ENCODE measurements at regions not wholly inside any gene's neighbourhood (a gene's known extent, or its start where the extent isn't known, plus 50 kb on each side); places are given as distances from the start of the nearest gene placed in this dataset.

DNA sequence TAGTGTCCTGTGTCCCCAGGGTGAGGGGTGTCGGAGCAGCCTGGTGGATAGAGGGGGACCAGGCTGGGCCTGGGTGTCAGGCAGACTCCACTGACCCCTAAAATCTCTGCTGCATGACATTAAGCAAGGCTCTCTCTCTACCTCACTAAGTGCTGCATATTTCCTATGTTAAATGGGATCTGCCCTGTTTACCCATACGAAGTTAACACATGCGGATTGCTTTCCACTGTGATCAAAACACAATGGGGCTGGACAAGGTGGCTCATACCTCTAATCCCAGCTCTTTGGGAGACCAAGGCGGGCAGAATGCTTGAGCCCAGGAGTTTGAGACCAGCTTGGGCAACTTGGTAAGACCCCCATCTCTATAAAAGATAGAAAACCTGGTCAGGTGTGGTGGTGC lies 426.2 kb downstream of the MIAT start:
- Histone ChIP-seq H3K4me1 (ENCODE audit: insufficient read depth, low read length, poor library complexity, severe bottlenecking) (no peaks in the 10 kb centered on the region), H3K27ac (ENCODE audit: low read depth, low read length, poor library complexity, severe bottlenecking) (no peak overlapping the region), H3K9me3 (ENCODE audit: low read depth, low read length, poor library complexity, severe bottlenecking) (no peaks in the 10 kb centered on the region), H3K36me3 (ENCODE audit: insufficient read depth, low read length, poor library complexity, severe bottlenecking) (no peaks in the 10 kb centered on the region), H3K4me3 (ENCODE audit: low read depth, low read length, poor library complexity, severe bottlenecking) (no peak overlapping the region), H3K27me3 (replicated peaks; ENCODE audit: insufficient read depth, low read depth, low read length, poor library complexity) (no peaks in the 10 kb centered on the region)
- no peak for DNase-seq (ENCODE audit: low spot score)
- no peak for TF ChIP-seq CTCF (conservative IDR thresholded peaks at IDR 0.05; ENCODE audit: low read depth, low read length)
- TF ChIP-seq EZH2 (IDR thresholded peaks at IDR 0.05; ENCODE audit: borderline replicate concordance, low read depth, low read length, poor library complexity, severe bottlenecking), result no peak
- CTCF ChIA-PET, result no interaction called here
- BruUV-seq (replicated peaks), result no TSS peak
- intact Hi-C loops (cut with micrococcal nuclease; ENCODE audit: unreplicated experiment), result no loop called here
- POLR2A ChIA-PET (ENCODE audit: low non-redundant PET), result no interaction called here

- no peak for TF ChIP-seq EZH2 (IDR thresholded peaks at IDR 0.05; ENCODE audit: borderline replicate concordance, low read depth, low read length, poor library complexity, severe bottlenecking)
- no peak for TF ChIP-seq CTCF (conservative IDR thresholded peaks at IDR 0.05; ENCODE audit: low read depth, low read length)
Measured at GRCh38 chr22:27084130-27084529, 426.7 kb downstream of the MIAT start.

GRCh38 chr22:27086080-27087044 lies 429.0 kb downstream of the MIAT start:
- ChIA-PET CTCF (no interaction called here), POLR2A (ENCODE audit: low non-redundant PET) (no interaction called here)
- no peak overlapping the region for H3K27ac ChIP-seq (ENCODE audit: low read depth, low read length, poor library complexity, severe bottlenecking)
- no peaks in the 10 kb centered on the region for H3K27me3 ChIP-seq (replicated peaks; ENCODE audit: insufficient read depth, low read depth, low read length, poor library complexity)
- TF ChIP-seq CTCF (conservative IDR thresholded peaks at IDR 0.05; ENCODE audit: low read depth, low read length) (no peak), EZH2 (IDR thresholded peaks at IDR 0.05; ENCODE audit: borderline replicate concordance, low read depth, low read length, poor library complexity, severe bottlenecking) (no peak)
- intact Hi-C loops (cut with micrococcal nuclease; ENCODE audit: unreplicated experiment), result no loop called here
- H3K4me3 ChIP-seq (ENCODE audit: low read depth, low read length, poor library complexity, severe bottlenecking), result no peak overlapping the region
- no peak for DNase-seq (ENCODE audit: low spot score)
- H3K9me3 ChIP-seq (ENCODE audit: low read depth, low read length, poor library complexity, severe bottlenecking), result no peaks in the 10 kb centered on the region
- H3K36me3 ChIP-seq (ENCODE audit: insufficient read depth, low read length, poor library complexity, severe bottlenecking), result no peaks in the 10 kb centered on the region
- no TSS peak for BruUV-seq (replicated peaks)
- H3K4me1 ChIP-seq (ENCODE audit: insufficient read depth, low read length, poor library complexity, severe bottlenecking), result no peaks in the 10 kb centered on the region

More at GRCh38 chr22:27084130-27084529, 426.7 kb downstream of the MIAT start:
- CTCF ChIA-PET, result no interaction called here
- no peaks in the 10 kb centered on the region for H3K9me3 ChIP-seq (ENCODE audit: low read depth, low read length, poor library complexity, severe bottlenecking)
- H3K27me3 ChIP-seq (replicated peaks; ENCODE audit: insufficient read depth, low read depth, low read length, poor library complexity), result no peaks in the 10 kb centered on the region
- POLR2A ChIA-PET (ENCODE audit: low non-redundant PET), result no interaction called here
- no TSS peak for BruUV-seq (replicated peaks)
- no peak overlapping the region for H3K4me3 ChIP-seq (ENCODE audit: low read depth, low read length, poor library complexity, severe bottlenecking)
- H3K4me1 ChIP-seq (ENCODE audit: insufficient read depth, low read length, poor library complexity, severe bottlenecking), result no peaks in the 10 kb centered on the region
- no peak for DNase-seq (ENCODE audit: low spot score)
- H3K36me3 ChIP-seq (ENCODE audit: insufficient read depth, low read length, poor library complexity, severe bottlenecking), result no peaks in the 10 kb centered on the region
- intact Hi-C loops (cut with micrococcal nuclease; ENCODE audit: unreplicated experiment), result no loop called here
- H3K27ac ChIP-seq (ENCODE audit: low read depth, low read length, poor library complexity, severe bottlenecking), result no peak overlapping the region

Measured in A673 (cell line).